IMR-90 (cell line): ENCODE measurements at regions not wholly inside any gene's neighbourhood (a gene's known extent, or its start where the extent isn't known, plus 50 kb on each side); places are given as distances from the start of the nearest gene placed in this dataset.
"Not testable (repeated sequence)": the region's sequence is repeated elsewhere in the genome, so short reads cannot be mapped to it uniquely, and the experiment has no call there.

Source experiments
- ATAC-seq: fragments of 200-7000 bp; cut with Tn5 transposase; 2 replicates; pipeline ENCODE4 v1.9.1; 2020; ENCODE audit warnings: low read depth, mild to moderate bottlenecking, moderate library complexity
- BruUV-seq: library from RNA; stranded (reverse); fragments of 400-500 nt; replicated peaks from 2 replicates; lab custom pipeline; 2021; lab: Mats Ljungman, UMichigan
- CTCF ChIA-PET: fragments of 300-600 bp; formaldehyde crosslinking; extraction: SDS; loops from one replicate; lab custom pipeline; 2021; ENCODE audit warnings: antibody characterized with exemption; lab: Yijun Ruan, JAX
- POLR2A ChIA-PET: fragments of 300-600 bp; sonication (Branson Sonifier 250); formaldehyde crosslinking; loops from one replicate; lab custom pipeline; 2022; ENCODE audit warnings: antibody characterized with exemption; ENCODE audit not compliant: unreplicated experiment; lab: Charles Lee
- DNase-seq: peaks from one replicate; pipeline ENCODE4 v3.0.0; 2013
- H2AFZ ChIP-seq: replicated peaks from 2 replicates; pipeline ENCODE3; 2013; ENCODE audit warnings: low read length, mild to moderate bottlenecking; ENCODE audit not compliant: poor library complexity
- H2AK5ac ChIP-seq: 2 replicates; pipeline ENCODE4 v1.6.1; 2013; ENCODE audit warnings: low read depth, low read length, inconsistent platforms
- H2AK9ac ChIP-seq: replicated peaks from 2 replicates; pipeline ENCODE3; 2013; ENCODE audit warnings: mild to moderate bottlenecking, low read depth, low read length, moderate library complexity; ENCODE audit not compliant: poor library complexity
- H2BK120ac ChIP-seq: 2 replicates; pipeline ENCODE4 v1.6.1; 2013; ENCODE audit warnings: low read depth, low read length, inconsistent platforms
- H2BK15ac ChIP-seq: 3 replicates; pipeline ENCODE4 v1.6.1; 2013; ENCODE audit warnings: low read depth, low read length, inconsistent platforms
- H2BK20ac ChIP-seq: 2 replicates; pipeline ENCODE4 v1.6.1; 2013; ENCODE audit warnings: low read depth, mild to moderate bottlenecking, inconsistent platforms, low read length, moderate library complexity
- H2BK5ac ChIP-seq: 2 replicates; pipeline ENCODE4 v1.6.1; 2013; ENCODE audit warnings: mild to moderate bottlenecking, low read depth, low read length, inconsistent platforms; ENCODE audit not compliant: poor library complexity, severe bottlenecking
- H3K14ac ChIP-seq: replicated peaks from 2 replicates; pipeline ENCODE4 v1.6.1; 2013; ENCODE audit warnings: low read depth, low read length, inconsistent platforms
- H3K18ac ChIP-seq: 2 replicates; pipeline ENCODE4 v1.6.1; 2013; ENCODE audit warnings: low read depth, low read length, control low read depth
- H3K23ac ChIP-seq: 2 replicates; pipeline ENCODE4 v1.6.1; 2013; ENCODE audit warnings: low read depth, low read length, inconsistent platforms
- H3K27ac ChIP-seq: 2 replicates; pipeline ENCODE4 v1.5.1; 2013; ENCODE audit warnings: mild to moderate bottlenecking, control low read depth, low read length; ENCODE audit not compliant: insufficient read depth
- H3K27me3 ChIP-seq: 2 replicates; pipeline ENCODE4 v1.6.1; 2013; ENCODE audit warnings: low read length; ENCODE audit not compliant: control insufficient read depth, insufficient read depth
- H3K36me3 ChIP-seq: 2 replicates; pipeline ENCODE4 v1.6.1; 2013; ENCODE audit warnings: low read length, mixed read lengths; ENCODE audit not compliant: control insufficient read depth, insufficient read depth
- H3K4ac ChIP-seq: 2 replicates; pipeline ENCODE4 v1.6.1; 2013; ENCODE audit warnings: low read depth, low read length, inconsistent platforms
- H3K4me1 ChIP-seq: 2 replicates; pipeline ENCODE4 v1.6.1; 2013; ENCODE audit warnings: low read length, mixed read lengths; ENCODE audit not compliant: control insufficient read depth, insufficient read depth
- H3K4me2 ChIP-seq: 2 replicates; pipeline ENCODE4 v1.6.1; 2013; ENCODE audit warnings: low read depth, mild to moderate bottlenecking, control low read depth, low read length, moderate library complexity
- H3K4me3 ChIP-seq: 2 replicates; pipeline ENCODE4 v1.5.1; 2013; ENCODE audit warnings: low read depth, mild to moderate bottlenecking, control low read depth, low read length, moderate library complexity; ENCODE audit not compliant: insufficient read depth
- H3K56ac ChIP-seq: 2 replicates; pipeline ENCODE4 v1.6.1; 2013; ENCODE audit warnings: low read length, inconsistent platforms; ENCODE audit not compliant: insufficient read depth; ENCODE audit errors: extremely low read depth
- H3K79me1 ChIP-seq, 2 experiments: 2 replicates each; pipeline ENCODE4 v1.6.1; 2013; ENCODE audit warnings: low read length in 2 of 2, inconsistent platforms in 1 of 2, low read depth in 1 of 2
- H3K9ac ChIP-seq: 2 replicates; pipeline ENCODE4 v1.6.1; 2013; ENCODE audit warnings: low read depth, low read length, control low read depth
- H3K9me1 ChIP-seq: 2 replicates; pipeline ENCODE4 v1.6.1; 2013; ENCODE audit warnings: low read length, inconsistent platforms; ENCODE audit not compliant: insufficient read depth
- H3K9me3 ChIP-seq: 2 replicates; pipeline ENCODE4 v1.6.1; 2013; ENCODE audit warnings: low read length; ENCODE audit not compliant: control insufficient read depth, insufficient read depth
- H4K20me1 ChIP-seq: 2 replicates; pipeline ENCODE4 v1.6.1; 2013; ENCODE audit warnings: low read length, inconsistent platforms; ENCODE audit not compliant: insufficient read depth
- H4K5ac ChIP-seq: 2 replicates; pipeline ENCODE4 v1.6.1; 2013; ENCODE audit warnings: mild to moderate bottlenecking, low read depth, low read length, control low read depth
- H4K8ac ChIP-seq, 2 experiments: 2 replicates each; pipeline ENCODE4 v1.6.1; 2013; ENCODE audit warnings: low read depth in 2 of 2, low read length in 2 of 2, control low read depth in 1 of 2, inconsistent platforms in 1 of 2
- H4K91ac ChIP-seq: 2 replicates; pipeline ENCODE4 v1.6.1; 2013; ENCODE audit warnings: low read depth, low read length, inconsistent platforms; ENCODE audit not compliant: insufficient read depth
- MAFK ChIP-seq: IDR thresholded peaks from 2 replicates; pipeline ENCODE4 v1.6.1; 2012; ENCODE audit warnings: low read depth, low read length, improper control_type of control experiment
- MAZ ChIP-seq: IDR thresholded peaks from 2 replicates; pipeline ENCODE4 v1.6.1; 2012; ENCODE audit warnings: low read depth, mild to moderate bottlenecking, low read length, improper control_type of control experiment, moderate library complexity, borderline replicate concordance
- RCOR1 ChIP-seq: IDR thresholded peaks from 2 replicates; pipeline ENCODE4 v1.6.1; 2012; ENCODE audit warnings: mild to moderate bottlenecking, low read length, improper control_type of control experiment; ENCODE audit not compliant: insufficient replicate concordance
- WGBS, 2 experiments: methylation state at CpG; one replicate each; pipeline versions ENCODE4 v1.1.5 to v1.1.7; 2013; ENCODE audit warnings: missing lambda C conversion rate in 2 of 2; ENCODE audit not compliant: insufficient read length in 1 of 2; ENCODE audit errors: extremely low coverage in 2 of 2; 5-methylcytosine and 5-hydroxymethylcytosine counted together
- dilution Hi-C: fragments of 300-500 bp; cut with HindIII; formaldehyde crosslinking; loops from one replicate; pipeline ENCODE4 v1.14.3; 2018; ENCODE audit warnings: low sequenced_read_pairs; ENCODE audit not compliant: unreplicated experiment
- in situ Hi-C: fragments of 300-500 bp; cut with MboI; formaldehyde crosslinking; loops from 3 replicates; pipeline ENCODE4 v1.14.3; 2019; ENCODE audit warnings: low sequenced_read_pairs, inconsistent platforms, mixed read lengths
- intact Hi-C: fragments of 100-400 bp; cut with micrococcal nuclease; formaldehyde crosslinking; loops from 2 replicates; pipeline ENCODE4 v1.10.0; 2022
- TF ChIP-seq, protein P1 (sequence below): fragments of 150-350 bp; IDR thresholded peaks from 2 replicates; pipeline ENCODE4 v1.6.1; 2017; ENCODE audit warnings: mild to moderate bottlenecking, antibody characterized with exemption, low read length, low read depth

DNA sequence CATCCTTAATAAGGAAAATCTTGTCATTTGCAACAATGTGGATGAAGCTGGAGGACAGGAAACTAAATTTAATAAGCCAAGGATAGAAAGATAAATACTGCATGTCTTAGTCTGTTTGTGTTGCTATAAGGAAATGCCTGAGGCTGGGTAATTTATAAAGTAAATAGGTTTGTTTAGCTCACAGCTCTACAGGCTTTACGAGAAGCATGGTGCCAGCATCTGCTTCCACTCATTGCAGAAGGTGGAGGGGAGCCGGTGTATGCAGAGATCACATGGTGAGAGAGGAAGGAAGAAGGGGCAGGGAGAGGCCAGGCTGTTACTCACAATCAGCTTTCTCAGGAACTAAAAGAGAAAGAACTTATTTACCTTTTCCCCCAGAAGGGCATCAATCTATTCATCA lies 118.9 kb upstream of the SMLR1 start:
- Histone ChIP-seq H3K9ac (no peak overlapping the region), H4K20me1 (no peaks in the 10 kb centered on the region), H4K5ac (no peak overlapping the region), H2BK120ac (peak overlapping the region; percentile 40; the same call in 1 of the 2 replicates), H4K8ac (peak overlapping the region in 1 of 2 experiments; percentile 69; a peak in 2 of 4 replicates), H2AK9ac (no peak overlapping the region), H3K27ac (no peak overlapping the region), H2BK20ac (no peak overlapping the region), H3K18ac (peak overlapping the region; percentile 68; the same call in 1 of the 2 replicates), H2BK5ac (no peak overlapping the region), H3K9me1 (no peaks in the 10 kb centered on the region), H3K14ac (no peak overlapping the region; the same call in 1 of the 2 replicates), H3K4me2 (no peak overlapping the region), H3K4ac (peak overlapping the region; percentile 27; the same call in 1 of the 2 replicates), H3K27me3 (no peaks in the 10 kb centered on the region), H2BK15ac (no peak overlapping the region), H3K9me3 (no peaks in the 10 kb centered on the region), H3K79me1 (no peaks in the 10 kb centered on the region), H3K4me1 (peaks cover 2% of the 10 kb centered on the region; the same call in 1 of the 2 replicates), H3K4me3 (no peak overlapping the region), H4K91ac (no peak overlapping the region; the same call in 1 of the 2 replicates), H2AK5ac (no peak overlapping the region), H3K36me3 (no peaks in the 10 kb centered on the region), H3K56ac (no peak overlapping the region), H3K23ac (no peak overlapping the region), H2AFZ (no peak overlapping the region)
- POLR2A ChIA-PET, result interaction anchor here (0.6 to 1.1 kb wide), 3 partner anchors 10 to 440 kb away, joined by 3 to 19 read pairs (median 3); no protein-coding TSS in a partner anchor
- dilution Hi-C loops, result no loop called here
- DNase-seq (peak; percentile 50), ATAC-seq (peak; percentile 96)
- no CpG with 5 or more reads among the region's 2 CpGs for WGBS, 2 experiments
- intact Hi-C loops, result no loop called here
- CTCF ChIA-PET, result interaction anchor here (1.4 kb wide), 1 partner anchor 10 kb away, joined by 4 read pairs; no protein-coding TSS in a partner anchor
- in situ Hi-C loops, result no loop called here
- TF ChIP-seq MAZ, result no peak
- no peak for TF ChIP-seq RCOR1
- TF ChIP-seq, protein P1, sequence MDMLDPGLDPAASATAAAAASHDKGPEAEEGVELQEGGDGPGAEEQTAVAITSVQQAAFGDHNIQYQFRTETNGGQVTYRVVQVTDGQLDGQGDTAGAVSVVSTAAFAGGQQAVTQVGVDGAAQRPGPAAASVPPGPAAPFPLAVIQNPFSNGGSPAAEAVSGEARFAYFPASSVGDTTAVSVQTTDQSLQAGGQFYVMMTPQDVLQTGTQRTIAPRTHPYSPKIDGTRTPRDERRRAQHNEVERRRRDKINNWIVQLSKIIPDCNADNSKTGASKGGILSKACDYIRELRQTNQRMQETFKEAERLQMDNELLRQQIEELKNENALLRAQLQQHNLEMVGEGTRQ, result peak; percentile 10; the same call in 1 of the 2 replicates
- no peak for TF ChIP-seq MAFK
- BruUV-seq, result no TSS peak

DNA sequence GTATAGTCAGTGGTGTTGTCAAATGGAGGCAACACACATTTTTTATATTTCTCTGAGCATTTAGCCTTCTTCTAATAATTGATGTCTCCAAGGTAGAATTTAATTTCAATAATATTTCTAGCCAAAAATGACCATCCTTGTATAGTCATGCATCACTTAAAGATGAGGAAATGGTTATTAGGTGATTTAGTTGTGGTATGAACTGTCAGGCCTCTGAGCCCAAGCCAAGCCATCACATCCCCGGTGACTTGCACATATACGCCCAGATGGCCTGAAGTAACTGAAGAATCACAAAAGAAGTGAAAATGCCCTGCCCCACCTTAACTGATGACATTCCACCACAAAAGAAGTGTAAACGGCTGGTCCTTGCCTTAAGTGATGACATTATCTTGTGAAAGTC lies 115.6 kb upstream of the SMLR1 start:
- H3K14ac ChIP-seq, H2BK5ac ChIP-seq, H2BK15ac ChIP-seq, H3K36me3 ChIP-seq, dilution Hi-C loops, H3K23ac ChIP-seq, H4K5ac ChIP-seq, H3K27ac ChIP-seq, H2AK9ac ChIP-seq, H2AFZ ChIP-seq, H4K91ac ChIP-seq, H3K18ac ChIP-seq, H3K9me1 ChIP-seq, H3K56ac ChIP-seq, intact Hi-C loops, POLR2A ChIA-PET, H4K8ac ChIP-seq, CTCF ChIA-PET, H3K4me3 ChIP-seq, in situ Hi-C loops, H3K4ac ChIP-seq, H3K79me1 ChIP-seq, H2BK20ac ChIP-seq, H3K4me1 ChIP-seq, H3K4me2 ChIP-seq, H2BK120ac ChIP-seq, H3K27me3 ChIP-seq, H3K9me3 ChIP-seq, H4K20me1 ChIP-seq, H3K9ac ChIP-seq, BruUV-seq, DNase-seq, H2AK5ac ChIP-seq, ATAC-seq: not testable (repeated sequence)
- WGBS, 2 experiments, result no CpG with 5 or more reads among the region's 3 CpGs
